Cardiac muscle cell (in vitro differentiated cells and primary cell): ENCODE measurements at regions not wholly inside any gene's neighbourhood (a gene's known extent, or its start where the extent isn't known, plus 50 kb on each side); places are given as distances from the start of the nearest gene placed in this dataset.

Source experiments
- DNase-seq, 2 donors: peaks; one replicate each; pipeline versions ENCODE4 v3.0.0 to v3.0.0-alpha.2; 2010 to 2017; ENCODE audit warnings: low read depth in 1 of 2, low spot score in 1 of 2
- H3K27ac ChIP-seq: fragments of 200-600 bp; sonication (generic); 2 replicates; pipeline ENCODE4 v1.5.1; 2016
- H3K27me3 ChIP-seq: fragments of 200-600 bp; sonication (generic); 2 replicates; pipeline ENCODE4 v1.6.0; 2016; ENCODE audit warnings: control low read depth
- H3K36me3 ChIP-seq: fragments of 200-600 bp; sonication (generic); 2 replicates; pipeline ENCODE4 v1.5.1; 2016; ENCODE audit warnings: control low read depth
- H3K4me1 ChIP-seq: fragments of 200-600 bp; sonication (generic); 2 replicates; pipeline ENCODE4 v1.8.1; 2017; ENCODE audit warnings: low read depth, mild to moderate bottlenecking, mixed run types
- H3K4me3 ChIP-seq: fragments of 200-600 bp; sonication (generic); 2 replicates; pipeline ENCODE4 v1.5.1; 2016; ENCODE audit warnings: mild to moderate bottlenecking
- H3K9me3 ChIP-seq: fragments of 200-600 bp; sonication (generic); 2 replicates; pipeline ENCODE4 v1.5.1; 2017; ENCODE audit warnings: low read depth, mild to moderate bottlenecking, control low read depth
- CTCF ChIP-seq: IDR thresholded peaks from 2 replicates; pipeline ENCODE4 v1.5.1; 2012; ENCODE audit warnings: low read depth, mild to moderate bottlenecking, low read length

GRCh38 chr10:64454962-64455361, 933.8 kb downstream of the REEP3 start:
- Histone ChIP-seq H3K4me1 (no peaks in the 10 kb centered on the region), H3K27me3 (no peaks in the 10 kb centered on the region), H3K36me3 (no peaks in the 10 kb centered on the region), H3K27ac (no peak overlapping the region), H3K9me3 (no peaks in the 10 kb centered on the region), H3K4me3 (no peak overlapping the region)
- no peak for TF ChIP-seq CTCF
- no peak for DNase-seq

- DNase-seq = no peak
- Histone ChIP-seq H3K36me3 (no peaks in the 10 kb centered on the region), H3K4me1 (no peaks in the 10 kb centered on the region), H3K9me3 (no peaks in the 10 kb centered on the region), H3K27me3 (no peaks in the 10 kb centered on the region), H3K4me3 (no peak overlapping the region), H3K27ac (no peak overlapping the region)
- TF ChIP-seq CTCF = no peak
Measured at GRCh38 chr10:64458306-64458705, 937.1 kb downstream of the REEP3 start.

- Histone ChIP-seq H3K9me3 (no peaks in the 10 kb centered on the region), H3K27ac (no peak overlapping the region), H3K27me3 (no peaks in the 10 kb centered on the region), H3K4me1 (no peaks in the 10 kb centered on the region), H3K36me3 (no peaks in the 10 kb centered on the region), H3K4me3 (no peak overlapping the region)
- no peak for DNase-seq
- no peak for TF ChIP-seq CTCF
Measured at GRCh38 chr10:64463406-64463805, 942.2 kb downstream of the REEP3 start.

GRCh38 chr10:64465653-64466052, 944.5 kb downstream of the REEP3 start:
- Histone ChIP-seq H3K27ac (no peak overlapping the region), H3K4me3 (no peak overlapping the region), H3K27me3 (no peaks in the 10 kb centered on the region), H3K4me1 (no peaks in the 10 kb centered on the region), H3K36me3 (no peaks in the 10 kb centered on the region), H3K9me3 (no peaks in the 10 kb centered on the region)
- no peak for TF ChIP-seq CTCF
- DNase-seq = no peak

- Histone ChIP-seq H3K4me1 (no peaks in the 10 kb centered on the region), H3K36me3 (no peaks in the 10 kb centered on the region), H3K27ac (no peak overlapping the region), H3K4me3 (no peak overlapping the region), H3K27me3 (no peaks in the 10 kb centered on the region), H3K9me3 (no peaks in the 10 kb centered on the region)
- no peak for TF ChIP-seq CTCF
- no peak for DNase-seq
Measured at GRCh38 chr10:64468219-64468618, 947.0 kb downstream of the REEP3 start.

- H3K4me1 ChIP-seq = no peaks in the 10 kb centered on the region
- no peak for TF ChIP-seq CTCF
- DNase-seq = no peak
- no peak overlapping the region for H3K27ac ChIP-seq
- no peaks in the 10 kb centered on the region for H3K36me3 ChIP-seq
- H3K27me3 ChIP-seq = no peaks in the 10 kb centered on the region
- no peak overlapping the region for H3K4me3 ChIP-seq
- no peaks in the 10 kb centered on the region for H3K9me3 ChIP-seq
Measured at GRCh38 chr10:64476506-64476905, 955.3 kb downstream of the REEP3 start.
